Neural progenitor cell (in vitro differentiated cells): ENCODE measurements at regions not wholly inside any gene's neighbourhood (a gene's known extent, or its start where the extent isn't known, plus 50 kb on each side); places are given as distances from the start of the nearest gene placed in this dataset.

ENCODE experiments used
- DNase-seq: peaks from one replicate; pipeline ENCODE4 v3.0.0-alpha.2; 2016; ENCODE audit warnings: low spot score
- H2AFZ ChIP-seq: fragments of 200-600 bp; sonication (generic); replicated peaks from 2 replicates; pipeline ENCODE4 v1.6.1; 2016; ENCODE audit warnings: antibody characterized with exemption
- H3F3A ChIP-seq: fragments of 200-600 bp; sonication (generic); 2 replicates; pipeline ENCODE4 v1.6.1; 2016; ENCODE audit warnings: antibody characterized with exemption, low read depth
- H3K27ac ChIP-seq: fragments of 200-600 bp; sonication (generic); 2 replicates; pipeline ENCODE4 v1.5.1; 2016; ENCODE audit warnings: mild to moderate bottlenecking
- H3K27me3 ChIP-seq: fragments of 200-600 bp; sonication (generic); 2 replicates; pipeline ENCODE4 v1.6.1; 2016; ENCODE audit warnings: mild to moderate bottlenecking, moderate library complexity
- H3K36me3 ChIP-seq: fragments of 200-600 bp; sonication (generic); 2 replicates; pipeline ENCODE4 v1.5.1; 2016
- H3K4me1 ChIP-seq: fragments of 200-600 bp; sonication (generic); 2 replicates; pipeline ENCODE4 v1.6.1; 2016; ENCODE audit warnings: mixed run types
- H3K4me2 ChIP-seq: fragments of 200-600 bp; sonication (generic); 2 replicates; pipeline ENCODE4 v1.6.1; 2016
- H3K4me3 ChIP-seq: fragments of 200-600 bp; sonication (generic); 2 replicates; pipeline ENCODE4 v1.5.1; 2016
- H3K79me2 ChIP-seq: fragments of 200-600 bp; sonication (generic); 2 replicates; pipeline ENCODE4 v1.6.1; 2016; ENCODE audit warnings: low read depth
- H3K9ac ChIP-seq: fragments of 200-600 bp; sonication (generic); 2 replicates; pipeline ENCODE4 v1.6.1; 2016
- H3K9me3 ChIP-seq: fragments of 200-600 bp; sonication (generic); 2 replicates; pipeline ENCODE4 v1.5.1; 2016; ENCODE audit warnings: low read depth
- H4K20me1 ChIP-seq: fragments of 200-600 bp; sonication (generic); 2 replicates; pipeline ENCODE4 v1.6.1; 2016; ENCODE audit warnings: low read depth
- H3K27ac Mint-ChIP-seq: 3 replicates; pipeline ENCODE4 v1.8.0; 2021; ENCODE audit warnings: mixed read lengths
- H3K27me3 Mint-ChIP-seq: 2 replicates; pipeline ENCODE4 v1.8.0; 2022; ENCODE audit warnings: low read depth, mild to moderate bottlenecking, inconsistent platforms, moderate library complexity, mixed read lengths; ENCODE audit not compliant: insufficient read depth
- H3K36me3 Mint-ChIP-seq: 3 replicates; pipeline ENCODE4 v1.8.0; 2021; ENCODE audit warnings: mixed read lengths
- H3K4me1 Mint-ChIP-seq: 3 replicates; pipeline ENCODE4 v1.8.0; 2021; ENCODE audit warnings: mixed read lengths
- H3K4me3 Mint-ChIP-seq: 3 replicates; pipeline ENCODE4 v1.8.0; 2021; ENCODE audit warnings: mild to moderate bottlenecking, moderate library complexity, mixed read lengths
- H3K9me3 Mint-ChIP-seq: 3 replicates; pipeline ENCODE4 v1.8.0; 2020; ENCODE audit warnings: mixed read lengths
- CTCF ChIP-seq: fragments of 200-600 bp; sonication (generic); IDR thresholded peaks from 2 replicates; pipeline ENCODE4 v1.5.1; 2017; ENCODE audit warnings: antibody characterized with exemption, mild to moderate bottlenecking
- EZH2 ChIP-seq: fragments of 200-600 bp; sonication (generic); IDR thresholded peaks from 2 replicates; pipeline ENCODE4 v1.6.1; 2017; ENCODE audit warnings: antibody characterized with exemption, mild to moderate bottlenecking, moderate library complexity
- EZH2phosphoT487 ChIP-seq: fragments of 200-600 bp; sonication (generic); IDR thresholded peaks from 2 replicates; pipeline ENCODE4 v1.6.1; 2017; ENCODE audit warnings: antibody characterized with exemption

- TF ChIP-seq EZH2 (no peak), CTCF (no peak), EZH2phosphoT487 (no peak)
- Histone ChIP-seq H3K4me1 (peaks cover 21% of the 10 kb centered on the region), H3K27me3 (peaks cover 64% of the 10 kb centered on the region), H3F3A (peaks cover 3% of the 10 kb centered on the region), H3K9me3 (no peaks in the 10 kb centered on the region), H4K20me1 (peaks cover 4% of the 10 kb centered on the region), H3K79me2 (no peaks in the 10 kb centered on the region), H3K9ac (no peak overlapping the region), H3K36me3 (no peaks in the 10 kb centered on the region), H3K4me2 (peak overlapping the region; percentile 75), H3K27ac (no peak overlapping the region), H3K4me3 (peak overlapping the region; percentile 39), H2AFZ (no peak overlapping the region)
- H3K27ac Mint-ChIP-seq, result no peak overlapping the region
- H3K9me3 Mint-ChIP-seq, result no peaks in the 10 kb centered on the region
- DNase-seq, result peak; percentile 37
- peaks cover 26% of the 10 kb centered on the region for H3K27me3 Mint-ChIP-seq
- H3K36me3 Mint-ChIP-seq, result no peaks in the 10 kb centered on the region
- H3K4me1 Mint-ChIP-seq, result peaks cover 19% of the 10 kb centered on the region
- peak overlapping the region; percentile 80 for H3K4me3 Mint-ChIP-seq
Measured at GRCh38 chr20:62550087-62550632, 74.4 kb upstream of the GATA5 start.

DNA sequence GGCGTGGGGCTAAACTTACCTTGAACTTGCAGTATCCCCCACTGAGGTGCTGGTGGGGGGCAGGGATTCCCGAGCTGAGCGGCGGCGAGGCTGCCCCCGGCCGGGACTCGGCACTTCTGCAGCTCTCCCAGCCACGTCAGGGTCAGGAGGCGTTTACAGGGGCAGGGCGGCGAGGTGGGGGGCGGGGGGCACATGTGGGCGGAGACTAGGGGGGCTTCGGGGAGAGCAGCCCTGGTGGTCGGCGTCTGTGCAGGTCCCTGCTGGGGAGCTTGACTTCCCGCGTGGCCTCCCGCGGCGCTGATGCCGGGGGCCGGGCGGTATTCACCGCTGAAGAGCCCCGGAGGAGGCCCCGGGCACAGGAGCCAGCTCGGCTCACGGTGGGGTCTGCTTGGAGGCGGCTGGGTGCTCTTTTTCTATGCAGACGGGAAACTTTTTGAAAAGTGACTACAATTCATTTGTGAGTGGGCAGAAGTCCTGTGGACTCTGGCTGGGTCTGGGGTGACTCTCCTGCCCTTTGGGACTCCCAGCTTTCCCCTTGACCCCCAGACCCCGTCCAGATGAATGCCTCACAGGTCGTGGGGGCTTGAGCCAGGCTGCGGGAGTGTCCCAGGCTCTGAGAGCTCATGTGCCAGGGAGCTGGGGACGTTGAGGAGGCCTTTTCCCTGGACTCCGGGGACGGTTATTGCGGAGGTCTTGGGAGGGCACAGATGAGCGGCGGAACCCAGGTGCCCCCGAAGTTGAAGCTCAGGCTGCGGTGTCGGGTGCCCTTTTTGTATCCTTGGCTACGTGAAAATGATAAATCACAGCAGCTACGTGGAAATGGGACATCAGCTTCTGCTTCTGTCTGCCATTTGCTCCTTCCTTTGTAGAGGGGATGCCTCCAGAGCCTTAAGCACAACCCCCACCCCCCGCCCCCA, 75.9 kb upstream of the GATA5 start:
- no peak overlapping the region for H2AFZ ChIP-seq
- no peaks in the 10 kb centered on the region for H3K9me3 ChIP-seq
- H3K4me3 ChIP-seq, result peak overlapping the region; percentile 39
- H3K27me3 ChIP-seq, result peaks cover 64% of the 10 kb centered on the region
- peaks cover 21% of the 10 kb centered on the region for H3K4me1 ChIP-seq
- peaks cover 4% of the 10 kb centered on the region for H4K20me1 ChIP-seq
- TF ChIP-seq CTCF (no peak), EZH2phosphoT487 (peak; percentile 59), EZH2 (peak; percentile 48)
- peak overlapping the region; percentile 75 for H3K4me2 ChIP-seq
- no peak overlapping the region for H3K9ac ChIP-seq
- no peaks in the 10 kb centered on the region for H3K36me3 ChIP-seq
- H3K4me3 Mint-ChIP-seq, result peak overlapping the region; percentile 70
- peak; percentile 38 for DNase-seq
- H3K9me3 Mint-ChIP-seq, result no peaks in the 10 kb centered on the region
- H3K4me1 Mint-ChIP-seq, result peaks cover 26% of the 10 kb centered on the region
- no peak overlapping the region for H3K27ac Mint-ChIP-seq
- H3K27me3 Mint-ChIP-seq, result peaks cover 24% of the 10 kb centered on the region
- H3K36me3 Mint-ChIP-seq, result no peaks in the 10 kb centered on the region
- peaks cover 3% of the 10 kb centered on the region for H3F3A ChIP-seq
- no peak overlapping the region for H3K27ac ChIP-seq
- H3K79me2 ChIP-seq, result no peaks in the 10 kb centered on the region

- Histone ChIP-seq H3K36me3 (no peaks in the 10 kb centered on the region), H2AFZ (no peak overlapping the region), H3K4me1 (peaks cover 21% of the 10 kb centered on the region), H3K9me3 (no peaks in the 10 kb centered on the region), H3K4me2 (no peak overlapping the region), H3F3A (peaks cover 3% of the 10 kb centered on the region), H4K20me1 (peaks cover 4% of the 10 kb centered on the region), H3K27me3 (peaks cover 64% of the 10 kb centered on the region), H3K4me3 (no peak overlapping the region), H3K79me2 (no peaks in the 10 kb centered on the region), H3K9ac (no peak overlapping the region), H3K27ac (no peak overlapping the region)
- no peaks in the 10 kb centered on the region for H3K9me3 Mint-ChIP-seq
- peak overlapping the region; percentile 33 for H3K4me3 Mint-ChIP-seq
- DNase-seq, result no peak
- H3K4me1 Mint-ChIP-seq, result peaks cover 33% of the 10 kb centered on the region
- H3K36me3 Mint-ChIP-seq, result no peaks in the 10 kb centered on the region
- TF ChIP-seq EZH2phosphoT487 (no peak), EZH2 (no peak), CTCF (no peak)
- H3K27ac Mint-ChIP-seq, result no peak overlapping the region
- peaks cover 22% of the 10 kb centered on the region for H3K27me3 Mint-ChIP-seq
Measured at GRCh38 chr20:62552613-62553012, 76.8 kb upstream of the GATA5 start.
